Panc1 (cell line): ENCODE measurements at regions not wholly inside any gene's neighbourhood (a gene's known extent, or its start where the extent isn't known, plus 50 kb on each side); places are given as distances from the start of the nearest gene placed in this dataset.

Source experiments
- CTCF ChIP-seq: fragments of 450-650 bp; IDR thresholded peaks from 2 replicates; pipeline ENCODE4 v1.5.1; 2017; ENCODE audit warnings: mild to moderate bottlenecking
- POLR2AphosphoS5 ChIP-seq: IDR thresholded peaks from 2 replicates; pipeline ENCODE4 v1.6.1; 2012; ENCODE audit warnings: mild to moderate bottlenecking, low read depth, low read length, moderate library complexity
- REST ChIP-seq, 2 experiments: IDR thresholded peaks; 2 replicates each; pipeline ENCODE4 v1.6.1; 2011 to 2012; ENCODE audit warnings: low read depth in 2 of 2, control low read depth in 1 of 2, low read length in 1 of 2, mild to moderate bottlenecking in 1 of 2, moderate library complexity in 1 of 2; ENCODE audit not compliant: insufficient read depth in 1 of 2
- SIN3A ChIP-seq: IDR thresholded peaks from 2 replicates; pipeline ENCODE4 v1.6.1; 2012; ENCODE audit warnings: low read depth, mild to moderate bottlenecking, low read length, moderate library complexity, borderline replicate concordance; ENCODE audit not compliant: insufficient read depth
- TCF7L2 ChIP-seq: IDR thresholded peaks from 2 replicates; pipeline ENCODE4 v1.6.1; 2011; ENCODE audit warnings: mild to moderate bottlenecking, low read depth, low read length, inconsistent platforms

GRCh38 chr5:148904440-148904839 lies 78.0 kb downstream of the ADRB2 start:
- no peak for TF ChIP-seq CTCF
- no peak for TF ChIP-seq REST (IDR thresholded peaks at IDR 0.05; ENCODE audit: insufficient read depth in 1 of 2, low read depth in 2 of 2, low read length in 1 of 2)
- no peak for TF ChIP-seq SIN3A
- no peak for TF ChIP-seq POLR2AphosphoS5
- no peak for TF ChIP-seq TCF7L2
